Suprapubic skin (tissue), 4 donors: ENCODE measurements at regions not wholly inside any gene's neighbourhood (a gene's known extent, or its start where the extent isn't known, plus 50 kb on each side); places are given as distances from the start of the nearest gene placed in this dataset.
"Not testable (repeated sequence)": the region's sequence is repeated elsewhere in the genome, so short reads cannot be mapped to it uniquely, and the experiment has no call there.

Source experiments
- DNase-seq, 2 donors: peaks; one replicate each; pipeline ENCODE4 v3.0.0-alpha.2; 2019; ENCODE audit warnings: low spot score in 2 of 2
- H3K27ac ChIP-seq: fragments of 200-600 bp; sonication (generic); one replicate; pipeline ENCODE4 v1.5.1; 2019
- H3K27me3 ChIP-seq: fragments of 200-600 bp; sonication (generic); one replicate; pipeline ENCODE4 v1.5.1; 2019
- H3K36me3 ChIP-seq: fragments of 200-600 bp; sonication (generic); one replicate; pipeline ENCODE4 v1.5.1; 2019
- H3K4me1 ChIP-seq: fragments of 200-600 bp; sonication (generic); one replicate; pipeline ENCODE4 v1.5.1; 2019
- H3K4me3 ChIP-seq: fragments of 200-600 bp; sonication (generic); one replicate; pipeline ENCODE4 v1.5.1; 2019; ENCODE audit warnings: mild to moderate bottlenecking
- H3K9me3 ChIP-seq: fragments of 200-600 bp; sonication (generic); one replicate; pipeline ENCODE4 v1.5.1; 2019
- CTCF ChIP-seq, 2 donors: fragments of 200-600 bp in 1 of 2; fragments of 450-650 bp in 1 of 2; sonication (generic) in 1 of 2; IDR thresholded peaks; one replicate each; pipeline ENCODE4 v1.5.1; 2016 to 2019; ENCODE audit warnings: antibody characterized with exemption in 2 of 2, mild to moderate bottlenecking in 1 of 2, moderate library complexity in 1 of 2
- EP300 ChIP-seq: sonication (generic); formaldehyde crosslinking; IDR thresholded peaks from one replicate; pipeline ENCODE4 v1.6.1; 2017; ENCODE audit warnings: antibody characterized with exemption
- POLR2A ChIP-seq, 2 donors: fragments of 450-650 bp; IDR thresholded peaks; one replicate each; pipeline ENCODE4 v1.6.1; 2017; ENCODE audit warnings: antibody characterized with exemption in 2 of 2, mild to moderate bottlenecking in 2 of 2, moderate library complexity in 2 of 2
- POLR2AphosphoS5 ChIP-seq, 3 donors: sonication (generic); formaldehyde crosslinking; IDR thresholded peaks; one replicate each; pipeline ENCODE4 v1.6.1; 2017; ENCODE audit warnings: antibody characterized with exemption in 3 of 3
- WGBS: methylation state at CpG from one replicate; pipeline ENCODE4 v1.1.5; 2018; 5-methylcytosine and 5-hydroxymethylcytosine counted together

- DNase-seq = no peak
- H3K27ac ChIP-seq = no peak overlapping the region
- no peak overlapping the region for H3K4me3 ChIP-seq
- TF ChIP-seq EP300 (no peak), CTCF (IDR thresholded peaks at IDR 0.05) (no peak)
- no peaks in the 10 kb centered on the region for H3K27me3 ChIP-seq
- WGBS = 97% methylated on average over 3 of the region's 3 CpGs
- no peaks in the 10 kb centered on the region for H3K9me3 ChIP-seq
- no peaks in the 10 kb centered on the region for H3K4me1 ChIP-seq
- no peaks in the 10 kb centered on the region for H3K36me3 ChIP-seq
Observed at GRCh38 chr10:34895977-34896376, 80.9 kb upstream of the PARD3 start.

GRCh38 chr10:34895046-34895445 lies 80.0 kb upstream of the PARD3 start:
- not testable (repeated sequence) for H3K9me3 ChIP-seq, H3K4me3 ChIP-seq, H3K4me1 ChIP-seq, H3K27ac ChIP-seq, DNase-seq, H3K27me3 ChIP-seq, H3K36me3 ChIP-seq
- WGBS = 85% methylated on average over 3 of the region's 3 CpGs

- not testable (repeated sequence) for H3K4me3 ChIP-seq, DNase-seq, H3K36me3 ChIP-seq, H3K4me1 ChIP-seq, H3K9me3 ChIP-seq, H3K27me3 ChIP-seq, H3K27ac ChIP-seq
- WGBS = 96% methylated on average over 6 of the region's 6 CpGs
Observed at GRCh38 chr10:34892521-34892920, 77.4 kb upstream of the PARD3 start.

GRCh38 chr10:34890939-34891338 lies 75.8 kb upstream of the PARD3 start:
- peaks cover 9% of the 10 kb centered on the region for H3K4me1 ChIP-seq
- 26% methylated on average over 2 of the region's 2 CpGs for WGBS
- no peak for DNase-seq
- no peak overlapping the region for H3K4me3 ChIP-seq
- no peaks in the 10 kb centered on the region for H3K27me3 ChIP-seq
- H3K27ac ChIP-seq = no peak overlapping the region
- TF ChIP-seq POLR2AphosphoS5 (IDR thresholded peaks at IDR 0.05) = no peak
- no peak for TF ChIP-seq CTCF (IDR thresholded peaks at IDR 0.05)
- TF ChIP-seq POLR2A (IDR thresholded peaks at IDR 0.05) = no peak
- no peak for TF ChIP-seq EP300
- H3K36me3 ChIP-seq = no peaks in the 10 kb centered on the region
- no peaks in the 10 kb centered on the region for H3K9me3 ChIP-seq

GRCh38 chr10:34889004-34889869 lies 74.1 kb upstream of the PARD3 start:
- WGBS = 73% methylated on average over 16 of the region's 16 CpGs

More at GRCh38 chr10:34889004-34889869, 74.1 kb upstream of the PARD3 start:
- H3K4me1 ChIP-seq = peaks cover 21% of the 10 kb centered on the region
- no peaks in the 10 kb centered on the region for H3K36me3 ChIP-seq
- H3K27ac ChIP-seq = no peak overlapping the region
- H3K27me3 ChIP-seq = no peaks in the 10 kb centered on the region
- no peak overlapping the region for H3K4me3 ChIP-seq
- H3K9me3 ChIP-seq = no peaks in the 10 kb centered on the region
- no peak for TF ChIP-seq CTCF (IDR thresholded peaks at IDR 0.05)
- DNase-seq = no peak
